MM.1S (cell line): ENCODE measurements at regions not wholly inside any gene's neighbourhood (a gene's known extent, or its start where the extent isn't known, plus 50 kb on each side); places are given as distances from the start of the nearest gene placed in this dataset.

Experiments
- DNase-seq: peaks from one replicate; pipeline ENCODE4 v3.0.0-alpha.2; 2015
- H2AFZ ChIP-seq: fragments of 300-600 bp; sonication (generic); 2 replicates; pipeline ENCODE4 v1.6.0; 2016; ENCODE audit warnings: antibody characterized with exemption, low read length
- H3F3A ChIP-seq: fragments of 300-600 bp; sonication (generic); 2 replicates; pipeline ENCODE4 v1.6.1; 2016; ENCODE audit warnings: mild to moderate bottlenecking, antibody characterized with exemption, low read length, moderate library complexity, mixed read lengths; ENCODE audit not compliant: insufficient read depth
- H3K27ac ChIP-seq: fragments of 300-600 bp; sonication (generic); 2 replicates; pipeline ENCODE4 v1.5.1; 2016; ENCODE audit warnings: mild to moderate bottlenecking, low read length
- H3K27me3 ChIP-seq: fragments of 300-600 bp; sonication (generic); replicated peaks from 2 replicates; pipeline ENCODE4 v1.6.0; 2016; ENCODE audit warnings: low read length; ENCODE audit not compliant: insufficient read depth
- H3K36me3 ChIP-seq: fragments of 300-600 bp; sonication (generic); replicated peaks from 2 replicates; pipeline ENCODE4 v1.6.1; 2016; ENCODE audit warnings: mild to moderate bottlenecking, low read length, mixed read lengths; ENCODE audit not compliant: insufficient read depth
- H3K4me1 ChIP-seq: fragments of 300-600 bp; sonication (generic); 2 replicates; pipeline ENCODE4 v1.6.1; 2016; ENCODE audit warnings: low read length, mixed read lengths
- H3K4me2 ChIP-seq: fragments of 300-600 bp; sonication (generic); 2 replicates; pipeline ENCODE4 v1.6.0; 2016; ENCODE audit warnings: low read depth, low read length
- H3K4me3 ChIP-seq: fragments of 300-600 bp; sonication (generic); 2 replicates; pipeline ENCODE4 v1.5.1; 2016; ENCODE audit warnings: low read length, mixed read lengths
- H3K79me2 ChIP-seq: fragments of 300-600 bp; sonication (generic); 2 replicates; pipeline ENCODE4 v1.6.1; 2016; ENCODE audit warnings: mixed run types, low read length, mixed read lengths
- H3K9ac ChIP-seq: fragments of 300-600 bp; sonication (generic); 2 replicates; pipeline ENCODE4 v1.6.1; 2016; ENCODE audit warnings: low read length, mixed read lengths
- H3K9me2 ChIP-seq: fragments of 300-600 bp; sonication (generic); replicated peaks from 2 replicates; pipeline ENCODE4 v1.6.1; 2016; ENCODE audit warnings: mild to moderate bottlenecking, low read length, mixed read lengths; ENCODE audit not compliant: insufficient read depth
- H3K9me3 ChIP-seq: fragments of 300-600 bp; sonication (generic); replicated peaks from 2 replicates; pipeline ENCODE4 v1.6.1; 2016; ENCODE audit warnings: mild to moderate bottlenecking, low read length, mixed read lengths; ENCODE audit not compliant: insufficient read depth
- H4K20me1 ChIP-seq: fragments of 300-600 bp; sonication (generic); 2 replicates; pipeline ENCODE4 v1.6.1; 2016; ENCODE audit warnings: mild to moderate bottlenecking, low read length, moderate library complexity, mixed read lengths; ENCODE audit not compliant: insufficient read depth
- CTCF ChIP-seq: fragments of 300-600 bp; sonication (generic); IDR thresholded peaks from 2 replicates; pipeline ENCODE4 v1.5.1; 2016; ENCODE audit warnings: antibody characterized with exemption, low read length, mixed read lengths
- EZH2 ChIP-seq: fragments of 300-600 bp; sonication (generic); optimal IDR thresholded peaks from 2 replicates; pipeline ENCODE3; 2017; ENCODE audit warnings: low read depth, mild to moderate bottlenecking, antibody characterized with exemption, low read length, mixed read lengths
- EZH2phosphoT487 ChIP-seq: fragments of 300-600 bp; sonication (generic); IDR thresholded peaks from 2 replicates; pipeline ENCODE4 v1.6.1; 2018; ENCODE audit warnings: antibody characterized with exemption, low read length

- no peak overlapping the region for H2AFZ ChIP-seq
- no peaks in the 10 kb centered on the region for H3K27me3 ChIP-seq
- no peak overlapping the region for H3K4me2 ChIP-seq
- H4K20me1 ChIP-seq: no peaks in the 10 kb centered on the region
- no peaks in the 10 kb centered on the region for H3K79me2 ChIP-seq
- H3F3A ChIP-seq: no peaks in the 10 kb centered on the region
- no peak overlapping the region for H3K27ac ChIP-seq
- no peaks in the 10 kb centered on the region for H3K9me2 ChIP-seq
- H3K4me3 ChIP-seq: no peak overlapping the region
- H3K4me1 ChIP-seq: no peaks in the 10 kb centered on the region
- no peak overlapping the region for H3K9ac ChIP-seq
- TF ChIP-seq CTCF (no peak), EZH2phosphoT487 (no peak), EZH2 (no peak)
- no peaks in the 10 kb centered on the region for H3K9me3 ChIP-seq
- DNase-seq: no peak
- H3K36me3 ChIP-seq: no peaks in the 10 kb centered on the region
Observed at GRCh38 chr4:92199135-92199534, 104.6 kb upstream of the GRID2 start.

GRCh38 chr4:92210906-92211305 lies 92.9 kb upstream of the GRID2 start:
- H4K20me1 ChIP-seq: no peaks in the 10 kb centered on the region

GRCh38 chr4:92215476-92215875 lies 88.3 kb upstream of the GRID2 start:
- TF ChIP-seq EZH2phosphoT487 (no peak), CTCF (no peak), EZH2 (no peak)
- no peaks in the 10 kb centered on the region for H4K20me1 ChIP-seq
- H3K4me2 ChIP-seq: no peak overlapping the region
- H3K4me1 ChIP-seq: no peaks in the 10 kb centered on the region
- no peaks in the 10 kb centered on the region for H3K9me2 ChIP-seq
- H3K9ac ChIP-seq: no peak overlapping the region
- H3F3A ChIP-seq: no peaks in the 10 kb centered on the region
- no peak for DNase-seq
- H3K4me3 ChIP-seq: no peak overlapping the region
- H3K36me3 ChIP-seq: no peaks in the 10 kb centered on the region
- no peaks in the 10 kb centered on the region for H3K27me3 ChIP-seq
- no peak overlapping the region for H3K27ac ChIP-seq
- no peaks in the 10 kb centered on the region for H3K9me3 ChIP-seq
- no peaks in the 10 kb centered on the region for H3K79me2 ChIP-seq
- no peak overlapping the region for H2AFZ ChIP-seq

More at GRCh38 chr4:92210906-92211305, 92.9 kb upstream of the GRID2 start:
- no peak overlapping the region for H3K27ac ChIP-seq
- H3K36me3 ChIP-seq: no peaks in the 10 kb centered on the region
- no peak overlapping the region for H3K4me3 ChIP-seq
- H3K27me3 ChIP-seq: no peaks in the 10 kb centered on the region
- no peak overlapping the region for H2AFZ ChIP-seq
- H3K4me2 ChIP-seq: no peak overlapping the region
- H3K9me2 ChIP-seq: no peaks in the 10 kb centered on the region
- DNase-seq: no peak
- H3F3A ChIP-seq: no peaks in the 10 kb centered on the region
- H3K4me1 ChIP-seq: no peaks in the 10 kb centered on the region
- H3K9ac ChIP-seq: no peak overlapping the region
- TF ChIP-seq EZH2: no peak
- TF ChIP-seq CTCF: no peak
- TF ChIP-seq EZH2phosphoT487: no peak
- no peaks in the 10 kb centered on the region for H3K9me3 ChIP-seq
- no peaks in the 10 kb centered on the region for H3K79me2 ChIP-seq
